WTC11 (cell line): ENCODE measurements at regions not wholly inside any gene's neighbourhood (a gene's known extent, or its start where the extent isn't known, plus 50 kb on each side); places are given as distances from the start of the nearest gene placed in this dataset.

ENCODE experiments used
- ATAC-seq: fragments of 200-7000 bp; cut with Tn5 transposase; 2 replicates; pipeline ENCODE4 v1.10.0; 2021; ENCODE audit warnings: mild to moderate bottlenecking, moderate library complexity
- CTCF ChIA-PET: fragments of 300-600 bp; sonication (Branson Sonifier 250); formaldehyde crosslinking; loops from one replicate; lab custom pipeline; 2021; ENCODE audit warnings: antibody characterized with exemption; lab: Charles Lee
- POLR2A ChIA-PET: fragments of 350-600 bp; sonication (Branson Sonifier 250); formaldehyde crosslinking; loops from one replicate; lab custom pipeline; 2021; ENCODE audit warnings: antibody characterized with exemption; lab: Charles Lee
- DNase-seq: peaks from one replicate; pipeline ENCODE4 v3.0.0; 2021; ENCODE audit warnings: low spot score
- H3K27ac Mint-ChIP-seq: 2 replicates; pipeline ENCODE4 v1.8.0; 2021; ENCODE audit warnings: mixed read lengths
- H3K27me3 Mint-ChIP-seq: 2 replicates; pipeline ENCODE4 v1.8.0; 2021; ENCODE audit warnings: low read depth, mild to moderate bottlenecking, moderate library complexity, mixed read lengths
- H3K36me3 Mint-ChIP-seq: 2 replicates; pipeline ENCODE4 v1.8.0; 2021; ENCODE audit warnings: mixed read lengths
- H3K4me1 Mint-ChIP-seq: 2 replicates; pipeline ENCODE4 v1.8.0; 2022; ENCODE audit warnings: mixed read lengths
- H3K4me3 Mint-ChIP-seq: 2 replicates; pipeline ENCODE4 v1.8.0; 2021; ENCODE audit warnings: mild to moderate bottlenecking, moderate library complexity, mixed read lengths
- H3K9me3 Mint-ChIP-seq: 2 replicates; pipeline ENCODE4 v1.8.0; 2021; ENCODE audit warnings: mixed read lengths
- ATF1 ChIP-seq: sonication (generic); formaldehyde crosslinking; IDR thresholded peaks from 2 replicates; pipeline ENCODE4 v1.8.1; 2023; ENCODE audit warnings: mild to moderate bottlenecking, moderate library complexity, missing genetic modification reagents
- ATF2 ChIP-seq: sonication (generic); formaldehyde crosslinking; IDR thresholded peaks from 2 replicates; pipeline ENCODE4 v1.8.1; 2022; ENCODE audit warnings: low read depth, missing genetic modification reagents, borderline replicate concordance
- CTCF ChIP-seq: fragments of 200-600 bp; IDR thresholded peaks from 2 replicates; pipeline ENCODE4 v1.8.0; 2022; ENCODE audit warnings: antibody characterized with exemption
- E2F4 ChIP-seq: sonication (generic); formaldehyde crosslinking; IDR thresholded peaks from 2 replicates; pipeline ENCODE4 v1.8.1; 2022; ENCODE audit warnings: low read depth, mild to moderate bottlenecking, moderate library complexity, missing genetic modification reagents, borderline replicate concordance
- E2F5 ChIP-seq: sonication (generic); formaldehyde crosslinking; IDR thresholded peaks from 2 replicates; pipeline ENCODE4 v1.8.1; 2022; ENCODE audit warnings: mild to moderate bottlenecking, moderate library complexity, missing genetic modification reagents
- HMGXB4 ChIP-seq: sonication (generic); formaldehyde crosslinking; IDR thresholded peaks from 2 replicates; pipeline ENCODE4 v1.8.1; 2023; ENCODE audit warnings: mild to moderate bottlenecking, moderate library complexity, missing genetic modification reagents
- MAX ChIP-seq: sonication (generic); formaldehyde crosslinking; IDR thresholded peaks from 2 replicates; pipeline ENCODE4 v1.8.0; 2022; ENCODE audit warnings: mild to moderate bottlenecking, missing genetic modification reagents
- NR2C2 ChIP-seq: sonication (generic); formaldehyde crosslinking; IDR thresholded peaks from 2 replicates; pipeline ENCODE4 v1.8.0; 2022; ENCODE audit warnings: mild to moderate bottlenecking, missing genetic modification reagents
- NR3C1 ChIP-seq: sonication (generic); formaldehyde crosslinking; conservative IDR thresholded peaks from 2 replicates; pipeline ENCODE4 v1.8.1; 2023; ENCODE audit warnings: low read depth, mild to moderate bottlenecking, missing genetic modification reagents
- PRDM15 ChIP-seq: sonication (generic); formaldehyde crosslinking; IDR thresholded peaks from 2 replicates; pipeline ENCODE4 v1.8.0; 2022; ENCODE audit warnings: missing genetic modification reagents
- SP1 ChIP-seq: sonication (generic); formaldehyde crosslinking; conservative IDR thresholded peaks from 2 replicates; pipeline ENCODE4 v1.8.1; 2022; ENCODE audit warnings: missing genetic modification reagents
- ZNF121 ChIP-seq: sonication (generic); formaldehyde crosslinking; IDR thresholded peaks from 2 replicates; pipeline ENCODE4 v1.8.0; 2023; ENCODE audit warnings: missing genetic modification reagents
- ZNF671 ChIP-seq: fragments of 250-450 bp; sonication (Bioruptor Pico); IDR thresholded peaks from 2 replicates; pipeline ENCODE4 v1.8.0; 2021; ENCODE audit warnings: mild to moderate bottlenecking

- 0 out of 2 replicates have a peak, but pooled peaks cover 9% of the 10 kb centered on the region for H3K27me3 Mint-ChIP-seq
- H3K9me3 Mint-ChIP-seq: peaks cover 16% of the 10 kb centered on the region
- peak overlapping the region; percentile 46; the same call in 1 of the 2 replicates for H3K27ac Mint-ChIP-seq
- ChIA-PET POLR2A (interaction anchor here (0.6 kb wide), 1 partner anchor 110 kb away, joined by 3 read pairs; no protein-coding TSS in a partner anchor), CTCF (interaction anchor here (0.6 to 2.5 kb wide), 9 partner anchors 12 to 324 kb away, joined by 3 to 11 read pairs (median 4); no protein-coding TSS in a partner anchor)
- peak; percentile 81 for ATAC-seq
- H3K36me3 Mint-ChIP-seq: peaks cover 4% of the 10 kb centered on the region; the same call in 1 of the 2 replicates
- H3K4me1 Mint-ChIP-seq: peaks cover 34% of the 10 kb centered on the region
- H3K4me3 Mint-ChIP-seq: peak overlapping the region; percentile 43
- DNase-seq: no peak
- no peak for TF ChIP-seq ZNF671
- no peak for TF ChIP-seq SP1 (CRISPR knock-in tag)
- no peak for TF ChIP-seq E2F5 (CRISPR knock-in tag)
- TF ChIP-seq ATF2 (CRISPR knock-in tag): no peak
- no peak for TF ChIP-seq NR3C1 (CRISPR knock-in tag)
- TF ChIP-seq NR2C2 (CRISPR knock-in tag): no peak
- TF ChIP-seq ATF1 (CRISPR knock-in tag): no peak
- TF ChIP-seq CTCF: no peak
- no peak for TF ChIP-seq PRDM15 (CRISPR knock-in tag)
Measured at GRCh38 chr4:24720979-24721378, 74.4 kb upstream of the SOD3 start.

GRCh38 chr4:24722026-24722568 lies 73.3 kb upstream of the SOD3 start:
- POLR2A ChIA-PET: no interaction called here
- no peak for TF ChIP-seq E2F4 (CRISPR knock-in tag)
- no peak for TF ChIP-seq MAX
- no peak for TF ChIP-seq HMGXB4 (CRISPR knock-in tag)
- TF ChIP-seq ZNF121 (CRISPR knock-in tag): no peak
- ATAC-seq: peak; percentile 56

More at GRCh38 chr4:24722026-24722568, 73.3 kb upstream of the SOD3 start:
- no peak for DNase-seq
- CTCF ChIA-PET: interaction anchor here (1.2 to 1.8 kb wide), 2 partner anchors 72 to 323 kb away, joined by 3 to 6 read pairs; no protein-coding TSS in a partner anchor
- 0 out of 2 replicates have a peak, but pooled peaks cover 9% of the 10 kb centered on the region for H3K27me3 Mint-ChIP-seq
- H3K36me3 Mint-ChIP-seq: no peaks in the 10 kb centered on the region
- no peak overlapping the region for H3K4me3 Mint-ChIP-seq
- H3K9me3 Mint-ChIP-seq: peaks cover 12% of the 10 kb centered on the region
- peaks cover 34% of the 10 kb centered on the region for H3K4me1 Mint-ChIP-seq
- H3K27ac Mint-ChIP-seq: no peak overlapping the region
